Activated T-cell treated with anti-CD3 and anti-CD28 coated beads, Interleukin-2, amount 50 U/mL, for 4 hours (primary cell): ENCODE measurements at regions not wholly inside any gene's neighbourhood (a gene's known extent, or its start where the extent isn't known, plus 50 kb on each side); places are given as distances from the start of the nearest gene placed in this dataset.
A peak's percentile ranks its signal among the peaks of the same experiment; 100 is the strongest.
"Not testable (repeated sequence)": the region's sequence is repeated elsewhere in the genome, so short reads cannot be mapped to it uniquely, and the experiment has no call there.

Experiments
- ATAC-seq, 2 donors: fragments of 200-7000 bp; cut with Tn5 transposase; one replicate each; pipeline ENCODE4 v1.10.0; 2021
- DNase-seq: peaks from one replicate; pipeline ENCODE4 v3.0.0-alpha.2; 2020
- H3K27me3 Mint-ChIP-seq: one replicate; pipeline ENCODE4 v1.8.0; 2021; ENCODE audit warnings: low read depth, mixed read lengths
- H3K36me3 Mint-ChIP-seq: one replicate; pipeline ENCODE4 v1.8.0; 2022; ENCODE audit warnings: mixed read lengths; ENCODE audit not compliant: insufficient read depth
- H3K4me1 Mint-ChIP-seq: one replicate; pipeline ENCODE4 v1.8.0; 2021; ENCODE audit warnings: low read depth, mixed read lengths
- H3K4me3 Mint-ChIP-seq: one replicate; pipeline ENCODE4 v1.8.0; 2021; ENCODE audit warnings: mild to moderate bottlenecking, moderate library complexity, mixed read lengths
- H3K9me3 Mint-ChIP-seq: one replicate; pipeline ENCODE4 v1.8.0; 2021; ENCODE audit warnings: mixed read lengths

GRCh38 chr1:187680823-187681222 lies 852.1 kb downstream of the PLA2G4A start:
- DNase-seq (no peak), ATAC-seq (no peak)
- peaks cover 7% of the 10 kb centered on the region for H3K9me3 Mint-ChIP-seq
- H3K4me1 Mint-ChIP-seq: no peaks in the 10 kb centered on the region
- H3K36me3 Mint-ChIP-seq: no peaks in the 10 kb centered on the region
- H3K4me3 Mint-ChIP-seq: no peak overlapping the region
- H3K27me3 Mint-ChIP-seq: no peaks in the 10 kb centered on the region

- no peaks in the 10 kb centered on the region for H3K36me3 Mint-ChIP-seq
- H3K4me1 Mint-ChIP-seq: no peaks in the 10 kb centered on the region
- ATAC-seq (no peak), DNase-seq (no peak)
- H3K27me3 Mint-ChIP-seq: no peaks in the 10 kb centered on the region
- peaks cover 7% of the 10 kb centered on the region for H3K9me3 Mint-ChIP-seq
- no peak overlapping the region for H3K4me3 Mint-ChIP-seq
Observed at GRCh38 chr1:187682112-187682511, 853.4 kb downstream of the PLA2G4A start.

DNA sequence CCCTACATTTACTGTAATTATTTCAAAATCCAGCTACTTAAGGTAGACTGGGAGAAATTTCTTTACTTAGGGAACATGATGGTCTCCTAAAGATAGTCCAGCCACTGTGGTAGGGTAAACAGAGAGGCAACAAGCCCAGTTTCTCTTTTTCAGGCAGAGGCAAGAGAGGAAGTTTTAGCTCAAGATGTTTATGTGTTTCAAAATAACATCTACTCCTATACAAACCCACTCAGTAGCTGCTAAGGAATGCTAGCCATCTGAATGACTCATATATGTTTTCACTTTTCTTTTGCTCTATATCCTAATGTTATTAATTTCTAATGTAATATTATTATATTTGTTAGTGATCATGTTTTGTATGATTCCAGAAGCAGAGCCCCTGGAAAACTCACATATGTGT lies 856.6 kb downstream of the PLA2G4A start:
- peaks cover 10% of the 10 kb centered on the region for H3K9me3 Mint-ChIP-seq
- ATAC-seq (no peak), DNase-seq (no peak)
- H3K4me1 Mint-ChIP-seq: no peaks in the 10 kb centered on the region
- H3K36me3 Mint-ChIP-seq: no peaks in the 10 kb centered on the region
- no peak overlapping the region for H3K4me3 Mint-ChIP-seq
- no peaks in the 10 kb centered on the region for H3K27me3 Mint-ChIP-seq

DNA sequence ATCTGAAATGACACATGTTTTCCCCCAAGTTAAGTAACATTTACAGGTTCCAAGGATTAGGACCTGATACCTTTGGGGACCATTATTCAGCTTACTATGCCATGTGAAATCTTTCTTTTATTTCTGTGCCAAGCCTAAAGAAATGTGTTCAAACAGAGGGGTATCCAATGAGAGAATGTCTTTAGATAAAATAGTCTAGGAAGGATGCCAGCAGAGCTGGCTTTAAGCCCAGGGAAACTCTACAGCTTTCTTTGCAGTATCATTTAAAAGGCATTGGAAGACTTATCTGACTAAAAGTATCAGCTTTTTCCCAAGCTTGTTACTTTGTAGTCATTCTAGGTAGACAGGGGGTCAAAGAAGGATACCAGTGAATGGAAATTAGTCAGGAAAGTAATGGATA lies 860.4 kb downstream of the PLA2G4A start:
- Mint-ChIP-seq H3K9me3 (peaks cover 12% of the 10 kb centered on the region), H3K4me1 (no peaks in the 10 kb centered on the region), H3K4me3 (no peak overlapping the region), H3K36me3 (no peaks in the 10 kb centered on the region), H3K27me3 (no peaks in the 10 kb centered on the region)
- no peak for ATAC-seq
- no peak for DNase-seq

DNA sequence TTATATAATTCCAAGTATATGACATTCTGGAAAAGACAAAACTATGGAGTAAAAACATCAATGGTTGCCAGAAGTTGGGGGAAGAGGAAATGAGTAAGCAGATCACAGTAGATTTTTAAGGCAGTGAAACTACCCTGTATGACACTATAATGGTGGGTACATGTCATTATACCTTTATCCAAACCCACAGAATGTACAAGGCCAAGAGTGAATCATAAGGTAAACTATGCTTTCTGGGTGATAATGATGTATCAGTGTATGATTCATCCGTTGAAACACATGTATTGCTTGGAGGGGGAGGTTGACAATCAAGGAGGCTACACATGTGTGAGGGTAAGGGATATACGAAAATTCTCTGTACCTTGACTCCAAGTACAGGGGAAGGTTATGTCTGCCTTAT lies 862.7 kb downstream of the PLA2G4A start:
- ATAC-seq (peak in 1 of 2 donors; percentile 38), DNase-seq (no peak)
- Mint-ChIP-seq H3K9me3 (peaks cover 9% of the 10 kb centered on the region), H3K4me3 (no peak overlapping the region), H3K4me1 (no peaks in the 10 kb centered on the region), H3K36me3 (no peaks in the 10 kb centered on the region), H3K27me3 (no peaks in the 10 kb centered on the region)

- H3K4me1 Mint-ChIP-seq: no peaks in the 10 kb centered on the region
- DNase-seq (no peak), ATAC-seq (no peak)
- H3K4me3 Mint-ChIP-seq: no peak overlapping the region
- H3K27me3 Mint-ChIP-seq: no peaks in the 10 kb centered on the region
- H3K36me3 Mint-ChIP-seq: no peaks in the 10 kb centered on the region
- peaks cover 9% of the 10 kb centered on the region for H3K9me3 Mint-ChIP-seq
Observed at GRCh38 chr1:187692799-187693198, 864.0 kb downstream of the PLA2G4A start.

DNA sequence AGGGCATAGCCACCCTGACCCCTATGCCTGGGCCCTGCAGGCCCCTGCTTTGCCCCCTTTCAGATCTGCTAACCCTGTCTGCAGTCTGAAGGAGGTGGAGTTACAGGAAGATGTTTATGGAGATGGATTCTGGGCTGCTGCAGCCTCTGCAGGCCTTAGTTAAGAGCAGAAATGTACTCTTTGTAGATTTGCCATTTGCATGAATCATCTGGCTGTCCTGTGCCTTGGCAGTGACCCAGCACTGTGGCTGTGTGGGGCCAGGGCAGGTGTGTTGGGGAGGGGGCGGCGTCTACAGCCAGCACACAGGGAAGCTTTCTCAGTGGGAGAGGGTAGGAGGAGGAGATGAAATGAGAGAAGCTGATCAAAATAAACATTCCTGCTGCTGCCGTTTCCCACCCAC lies 867.3 kb downstream of the PLA2G4A start:
- no peak for ATAC-seq
- H3K9me3 Mint-ChIP-seq: peaks cover 3% of the 10 kb centered on the region
- H3K36me3 Mint-ChIP-seq: no peaks in the 10 kb centered on the region

DNA sequence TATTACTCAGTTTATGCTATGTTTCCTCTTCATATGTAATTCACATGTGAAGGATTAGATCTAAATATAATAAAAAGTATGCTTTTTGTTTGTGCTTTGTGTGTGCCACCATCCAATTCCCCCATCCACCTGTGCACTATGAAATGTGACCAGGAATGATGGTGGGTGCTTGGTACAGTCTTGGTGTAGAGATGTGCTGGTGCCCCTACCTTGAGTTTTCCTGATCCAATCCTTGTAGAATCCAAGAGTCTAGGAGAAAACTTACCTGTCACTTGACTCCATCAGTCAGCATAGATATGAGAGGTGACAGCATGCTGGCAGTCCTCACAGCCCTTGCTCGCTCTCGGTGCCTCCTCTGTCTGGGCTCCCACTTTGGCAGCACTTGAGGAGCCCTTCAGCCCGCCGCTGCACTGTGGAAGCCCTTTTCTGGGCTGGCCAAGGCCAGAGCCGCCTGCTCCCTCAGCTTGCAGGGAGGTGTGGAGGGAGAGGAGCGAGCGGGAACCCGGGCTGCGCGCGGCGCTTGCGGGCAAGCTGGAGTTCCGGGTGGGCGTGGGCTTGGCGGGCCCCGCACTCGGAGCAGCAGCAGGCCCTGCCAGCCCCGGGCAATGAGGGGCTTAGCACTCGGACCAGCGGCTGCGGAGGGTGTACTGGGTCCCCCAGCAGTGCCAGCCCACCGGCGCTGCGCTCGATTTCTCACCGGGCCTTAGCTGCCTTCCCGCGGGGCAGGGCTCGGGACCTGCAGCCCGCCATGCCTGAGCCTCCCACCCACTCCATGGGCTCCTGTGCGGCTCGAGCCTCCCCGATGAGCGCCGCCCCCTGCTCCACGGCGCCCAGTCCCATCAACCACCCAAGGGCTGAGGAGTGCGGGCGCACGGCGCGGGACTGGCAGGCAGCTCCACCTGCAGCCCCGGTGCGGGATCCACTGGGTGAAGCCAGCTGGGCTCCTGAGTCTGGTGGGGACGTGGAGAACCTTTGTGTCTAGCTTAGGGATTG lies 874.7 kb downstream of the PLA2G4A start:
- H3K36me3 Mint-ChIP-seq, H3K27me3 Mint-ChIP-seq, H3K4me1 Mint-ChIP-seq, ATAC-seq, H3K4me3 Mint-ChIP-seq, H3K9me3 Mint-ChIP-seq, DNase-seq: not testable (repeated sequence)

More for the DNA sequence above, 867.3 kb downstream of the PLA2G4A start:
- no peak overlapping the region for H3K4me3 Mint-ChIP-seq
- no peak for DNase-seq
- H3K27me3 Mint-ChIP-seq: no peaks in the 10 kb centered on the region
- no peaks in the 10 kb centered on the region for H3K4me1 Mint-ChIP-seq

GRCh38 chr1:187714470-187714869 lies 885.7 kb downstream of the PLA2G4A start:
- Mint-ChIP-seq H3K9me3 (peaks cover 20% of the 10 kb centered on the region), H3K36me3 (no peaks in the 10 kb centered on the region), H3K4me1 (no peaks in the 10 kb centered on the region), H3K27me3 (no peaks in the 10 kb centered on the region), H3K4me3 (no peak overlapping the region)
- ATAC-seq (no peak), DNase-seq (no peak)

GRCh38 chr1:187715483-187715882 lies 886.7 kb downstream of the PLA2G4A start:
- Mint-ChIP-seq H3K9me3 (peaks cover 20% of the 10 kb centered on the region), H3K4me1 (no peaks in the 10 kb centered on the region), H3K36me3 (no peaks in the 10 kb centered on the region), H3K4me3 (no peak overlapping the region), H3K27me3 (no peaks in the 10 kb centered on the region)
- DNase-seq (no peak), ATAC-seq (no peak)

- H3K9me3 Mint-ChIP-seq: peaks cover 16% of the 10 kb centered on the region
- no peaks in the 10 kb centered on the region for H3K36me3 Mint-ChIP-seq
- no peaks in the 10 kb centered on the region for H3K4me1 Mint-ChIP-seq
- DNase-seq (no peak), ATAC-seq (no peak)
- H3K4me3 Mint-ChIP-seq: no peak overlapping the region
- H3K27me3 Mint-ChIP-seq: no peaks in the 10 kb centered on the region
Observed at GRCh38 chr1:187716160-187716559, 887.4 kb downstream of the PLA2G4A start.

- Mint-ChIP-seq H3K4me1 (no peaks in the 10 kb centered on the region), H3K36me3 (no peaks in the 10 kb centered on the region), H3K9me3 (peaks cover 11% of the 10 kb centered on the region), H3K4me3 (no peak overlapping the region), H3K27me3 (no peaks in the 10 kb centered on the region)
- no peak for DNase-seq
- ATAC-seq: no peak
Observed at GRCh38 chr1:187718527-187718926, 889.8 kb downstream of the PLA2G4A start.

GRCh38 chr1:187721216-187721615 lies 892.5 kb downstream of the PLA2G4A start:
- H3K27me3 Mint-ChIP-seq: no peaks in the 10 kb centered on the region
- H3K36me3 Mint-ChIP-seq: no peaks in the 10 kb centered on the region
- no peaks in the 10 kb centered on the region for H3K4me1 Mint-ChIP-seq
- no peaks in the 10 kb centered on the region for H3K9me3 Mint-ChIP-seq
- H3K4me3 Mint-ChIP-seq: no peak overlapping the region
- DNase-seq (no peak), ATAC-seq (no peak)

DNA sequence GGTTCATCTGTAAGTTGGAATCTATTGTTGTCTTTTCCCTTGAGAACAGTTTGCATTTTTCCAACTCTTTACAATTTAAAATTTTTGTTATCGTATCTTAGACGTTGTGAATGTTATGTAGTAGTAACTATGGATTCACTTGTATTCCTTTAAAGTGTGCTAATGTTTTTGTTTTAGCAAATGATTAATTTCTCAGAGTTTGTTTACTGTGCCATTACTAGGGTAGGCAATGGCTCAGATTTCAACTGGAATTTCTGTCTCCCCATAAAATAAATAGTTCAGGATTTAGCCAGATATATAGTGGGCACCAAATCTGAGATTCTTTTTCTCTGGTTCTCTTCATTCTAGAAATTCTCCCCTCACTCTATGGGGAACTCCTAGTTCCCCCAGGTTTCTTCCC lies 896.5 kb downstream of the PLA2G4A start:
- Mint-ChIP-seq H3K4me1 (no peaks in the 10 kb centered on the region), H3K9me3 (no peaks in the 10 kb centered on the region), H3K4me3 (no peak overlapping the region), H3K36me3 (no peaks in the 10 kb centered on the region), H3K27me3 (no peaks in the 10 kb centered on the region)
- ATAC-seq (no peak), DNase-seq (no peak)

- no peaks in the 10 kb centered on the region for H3K36me3 Mint-ChIP-seq
- H3K27me3 Mint-ChIP-seq: no peaks in the 10 kb centered on the region
- DNase-seq: no peak
- ATAC-seq: no peak
- H3K4me1 Mint-ChIP-seq: no peaks in the 10 kb centered on the region
- H3K4me3 Mint-ChIP-seq: no peak overlapping the region
- H3K9me3 Mint-ChIP-seq: no peaks in the 10 kb centered on the region
Observed at GRCh38 chr1:187733232-187733631, 904.5 kb downstream of the PLA2G4A start.
